IMR-90 (cell line): ENCODE measurements at regions not wholly inside any gene's neighbourhood (a gene's known extent, or its start where the extent isn't known, plus 50 kb on each side); places are given as distances from the start of the nearest gene placed in this dataset.

Source experiments
- ATAC-seq: fragments of 200-7000 bp; cut with Tn5 transposase; 2 replicates; pipeline ENCODE4 v1.9.1; 2020; ENCODE audit warnings: low read depth, mild to moderate bottlenecking, moderate library complexity
- BruUV-seq: library from RNA; stranded (reverse); fragments of 400-500 nt; replicated peaks from 2 replicates; lab custom pipeline; 2021; lab: Mats Ljungman, UMichigan
- CTCF ChIA-PET: fragments of 300-600 bp; formaldehyde crosslinking; extraction: SDS; loops from one replicate; lab custom pipeline; 2021; ENCODE audit warnings: antibody characterized with exemption; lab: Yijun Ruan, JAX
- POLR2A ChIA-PET: fragments of 300-600 bp; sonication (Branson Sonifier 250); formaldehyde crosslinking; loops from one replicate; lab custom pipeline; 2022; ENCODE audit warnings: antibody characterized with exemption; ENCODE audit not compliant: unreplicated experiment; lab: Charles Lee
- DNase-seq: peaks from one replicate; pipeline ENCODE4 v3.0.0; 2013
- H2AFZ ChIP-seq: replicated peaks from 2 replicates; pipeline ENCODE3; 2013; ENCODE audit warnings: low read length, mild to moderate bottlenecking; ENCODE audit not compliant: poor library complexity
- H2AK5ac ChIP-seq: 2 replicates; pipeline ENCODE4 v1.6.1; 2013; ENCODE audit warnings: low read depth, low read length, inconsistent platforms
- H2AK9ac ChIP-seq: replicated peaks from 2 replicates; pipeline ENCODE3; 2013; ENCODE audit warnings: mild to moderate bottlenecking, low read depth, low read length, moderate library complexity; ENCODE audit not compliant: poor library complexity
- H2BK120ac ChIP-seq: 2 replicates; pipeline ENCODE4 v1.6.1; 2013; ENCODE audit warnings: low read depth, low read length, inconsistent platforms
- H2BK15ac ChIP-seq: 3 replicates; pipeline ENCODE4 v1.6.1; 2013; ENCODE audit warnings: low read depth, low read length, inconsistent platforms
- H2BK20ac ChIP-seq: 2 replicates; pipeline ENCODE4 v1.6.1; 2013; ENCODE audit warnings: low read depth, mild to moderate bottlenecking, inconsistent platforms, low read length, moderate library complexity
- H2BK5ac ChIP-seq: 2 replicates; pipeline ENCODE4 v1.6.1; 2013; ENCODE audit warnings: mild to moderate bottlenecking, low read depth, low read length, inconsistent platforms; ENCODE audit not compliant: poor library complexity, severe bottlenecking
- H3K14ac ChIP-seq: replicated peaks from 2 replicates; pipeline ENCODE4 v1.6.1; 2013; ENCODE audit warnings: low read depth, low read length, inconsistent platforms
- H3K18ac ChIP-seq: 2 replicates; pipeline ENCODE4 v1.6.1; 2013; ENCODE audit warnings: low read depth, low read length, control low read depth
- H3K23ac ChIP-seq: 2 replicates; pipeline ENCODE4 v1.6.1; 2013; ENCODE audit warnings: low read depth, low read length, inconsistent platforms
- H3K27ac ChIP-seq: 2 replicates; pipeline ENCODE4 v1.5.1; 2013; ENCODE audit warnings: mild to moderate bottlenecking, control low read depth, low read length; ENCODE audit not compliant: insufficient read depth
- H3K27me3 ChIP-seq: 2 replicates; pipeline ENCODE4 v1.6.1; 2013; ENCODE audit warnings: low read length; ENCODE audit not compliant: control insufficient read depth, insufficient read depth
- H3K36me3 ChIP-seq: 2 replicates; pipeline ENCODE4 v1.6.1; 2013; ENCODE audit warnings: low read length, mixed read lengths; ENCODE audit not compliant: control insufficient read depth, insufficient read depth
- H3K4ac ChIP-seq: 2 replicates; pipeline ENCODE4 v1.6.1; 2013; ENCODE audit warnings: low read depth, low read length, inconsistent platforms
- H3K4me1 ChIP-seq: 2 replicates; pipeline ENCODE4 v1.6.1; 2013; ENCODE audit warnings: low read length, mixed read lengths; ENCODE audit not compliant: control insufficient read depth, insufficient read depth
- H3K4me2 ChIP-seq: 2 replicates; pipeline ENCODE4 v1.6.1; 2013; ENCODE audit warnings: low read depth, mild to moderate bottlenecking, control low read depth, low read length, moderate library complexity
- H3K4me3 ChIP-seq: 2 replicates; pipeline ENCODE4 v1.5.1; 2013; ENCODE audit warnings: low read depth, mild to moderate bottlenecking, control low read depth, low read length, moderate library complexity; ENCODE audit not compliant: insufficient read depth
- H3K56ac ChIP-seq: 2 replicates; pipeline ENCODE4 v1.6.1; 2013; ENCODE audit warnings: low read length, inconsistent platforms; ENCODE audit not compliant: insufficient read depth; ENCODE audit errors: extremely low read depth
- H3K79me1 ChIP-seq, 2 experiments: 2 replicates each; pipeline ENCODE4 v1.6.1; 2013; ENCODE audit warnings: low read length in 2 of 2, inconsistent platforms in 1 of 2, low read depth in 1 of 2
- H3K9ac ChIP-seq: 2 replicates; pipeline ENCODE4 v1.6.1; 2013; ENCODE audit warnings: low read depth, low read length, control low read depth
- H3K9me1 ChIP-seq: 2 replicates; pipeline ENCODE4 v1.6.1; 2013; ENCODE audit warnings: low read length, inconsistent platforms; ENCODE audit not compliant: insufficient read depth
- H3K9me3 ChIP-seq: 2 replicates; pipeline ENCODE4 v1.6.1; 2013; ENCODE audit warnings: low read length; ENCODE audit not compliant: control insufficient read depth, insufficient read depth
- H4K20me1 ChIP-seq: 2 replicates; pipeline ENCODE4 v1.6.1; 2013; ENCODE audit warnings: low read length, inconsistent platforms; ENCODE audit not compliant: insufficient read depth
- H4K5ac ChIP-seq: 2 replicates; pipeline ENCODE4 v1.6.1; 2013; ENCODE audit warnings: mild to moderate bottlenecking, low read depth, low read length, control low read depth
- H4K8ac ChIP-seq, 2 experiments: 2 replicates each; pipeline ENCODE4 v1.6.1; 2013; ENCODE audit warnings: low read depth in 2 of 2, low read length in 2 of 2, control low read depth in 1 of 2, inconsistent platforms in 1 of 2
- H4K91ac ChIP-seq: 2 replicates; pipeline ENCODE4 v1.6.1; 2013; ENCODE audit warnings: low read depth, low read length, inconsistent platforms; ENCODE audit not compliant: insufficient read depth
- CEBPB ChIP-seq: IDR thresholded peaks from 2 replicates; pipeline ENCODE4 v1.6.1; 2012; ENCODE audit warnings: low read depth, low read length, improper control_type of control experiment
- CTCF ChIP-seq: conservative IDR thresholded peaks from 2 replicates; pipeline ENCODE4 v1.5.1; 2012; ENCODE audit warnings: mild to moderate bottlenecking, low read depth, low read length, improper control_type of control experiment
- FOS ChIP-seq: fragments of 150-350 bp; IDR thresholded peaks from 2 replicates; pipeline ENCODE4 v1.6.1; 2016; ENCODE audit warnings: low read depth, low read length
- MAFK ChIP-seq: IDR thresholded peaks from 2 replicates; pipeline ENCODE4 v1.6.1; 2012; ENCODE audit warnings: low read depth, low read length, improper control_type of control experiment
- MXI1 ChIP-seq: IDR thresholded peaks from 2 replicates; pipeline ENCODE4 v1.6.1; 2012; ENCODE audit warnings: low read depth, mild to moderate bottlenecking, low read length, moderate library complexity, borderline replicate concordance
- RCOR1 ChIP-seq: IDR thresholded peaks from 2 replicates; pipeline ENCODE4 v1.6.1; 2012; ENCODE audit warnings: mild to moderate bottlenecking, low read length, improper control_type of control experiment; ENCODE audit not compliant: insufficient replicate concordance
- SMC3 ChIP-seq: fragments of 150-350 bp; IDR thresholded peaks from 2 replicates; pipeline ENCODE4 v1.6.1; 2016; ENCODE audit warnings: low read depth, mild to moderate bottlenecking, antibody characterized with exemption, low read length, moderate library complexity
- WGBS, 2 experiments: methylation state at CpG; one replicate each; pipeline versions ENCODE4 v1.1.5 to v1.1.7; 2013; ENCODE audit warnings: missing lambda C conversion rate in 2 of 2; ENCODE audit not compliant: insufficient read length in 1 of 2; ENCODE audit errors: extremely low coverage in 2 of 2; 5-methylcytosine and 5-hydroxymethylcytosine counted together
- dilution Hi-C: fragments of 300-500 bp; cut with HindIII; formaldehyde crosslinking; loops from one replicate; pipeline ENCODE4 v1.14.3; 2018; ENCODE audit warnings: low sequenced_read_pairs; ENCODE audit not compliant: unreplicated experiment
- in situ Hi-C: fragments of 300-500 bp; cut with MboI; formaldehyde crosslinking; loops from 3 replicates; pipeline ENCODE4 v1.14.3; 2019; ENCODE audit warnings: low sequenced_read_pairs, inconsistent platforms, mixed read lengths
- intact Hi-C: fragments of 100-400 bp; cut with micrococcal nuclease; formaldehyde crosslinking; loops from 2 replicates; pipeline ENCODE4 v1.10.0; 2022

- ATAC-seq (no peak), DNase-seq (no peak)
- Histone ChIP-seq H2BK15ac (no peak overlapping the region), H3K4me3 (no peak overlapping the region), H3K4ac (no peak overlapping the region), H4K5ac (no peak overlapping the region), H3K4me1 (no peaks in the 10 kb centered on the region), H2AK9ac (no peak overlapping the region), H3K56ac (no peak overlapping the region), H3K27me3 (no peaks in the 10 kb centered on the region), H2BK5ac (no peak overlapping the region), H2BK20ac (no peak overlapping the region), H4K91ac (no peak overlapping the region), H2AFZ (no peak overlapping the region), H3K23ac (no peak overlapping the region), H3K9me3 (peaks cover 3% of the 10 kb centered on the region; the same call in 1 of the 2 replicates), H4K8ac (no peak overlapping the region), H3K79me1 (no peaks in the 10 kb centered on the region), H2AK5ac (no peak overlapping the region), H4K20me1 (no peaks in the 10 kb centered on the region), H2BK120ac (no peak overlapping the region), H3K14ac (no peak overlapping the region), H3K9ac (no peak overlapping the region), H3K18ac (no peak overlapping the region), H3K4me2 (no peak overlapping the region), H3K36me3 (no peaks in the 10 kb centered on the region), H3K9me1 (no peaks in the 10 kb centered on the region), H3K27ac (no peak overlapping the region)
- in situ Hi-C loops (no loop called here), dilution Hi-C loops (no loop called here), intact Hi-C loops (no loop called here)
- ChIA-PET CTCF (no interaction called here), POLR2A (no interaction called here)
- WGBS, 2 experiments: no CpG with 5 or more reads among the region's 2 CpGs
- BruUV-seq: no TSS peak
- TF ChIP-seq FOS (no peak), MXI1 (no peak), CEBPB (no peak), SMC3 (no peak), CTCF (no peak), RCOR1 (no peak), MAFK (no peak)
Observed at GRCh38 chr6:80679992-80680391, 573.5 kb downstream of the BCKDHB start.
